ENCODE measurements at regions not wholly inside any gene's neighbourhood (a gene's known extent, or its start where the extent isn't known, plus 50 kb on each side); places are given as distances from the start of the nearest gene placed in this dataset.

- DNase-seq = peak; percentile 37
Observed at GRCh38 chr10:10605551-10606081, 412.1 kb upstream of the CELF2 start.

- DNase-seq = no peak
Observed at GRCh38 chr10:10609379-10609955, 408.2 kb upstream of the CELF2 start.

- DNase-seq = no peak
Observed at GRCh38 chr10:10610171-10610570, 407.5 kb upstream of the CELF2 start.

GRCh38 chr10:10612151-10612550 lies 405.5 kb upstream of the CELF2 start:
- no peak for DNase-seq

- DNase-seq = no peak
Observed at GRCh38 chr10:10613656-10614244, 403.9 kb upstream of the CELF2 start.

GRCh38 chr10:10617686-10618085 lies 400.0 kb upstream of the CELF2 start:
- no peak for DNase-seq

- no peak for DNase-seq
Observed at GRCh38 chr10:10618139-10618538, 399.5 kb upstream of the CELF2 start.

- no peak for DNase-seq
Observed at GRCh38 chr10:10623958-10624566, 393.6 kb upstream of the CELF2 start.

- no peak for DNase-seq
Observed at GRCh38 chr10:10624567-10624962, 393.1 kb upstream of the CELF2 start.

- no peak for DNase-seq
Observed at GRCh38 chr10:10625491-10625890, 392.2 kb upstream of the CELF2 start.

GRCh38 chr10:10626734-10627133 lies 390.9 kb upstream of the CELF2 start:
- no peak for DNase-seq

- no peak for DNase-seq
Observed at GRCh38 chr10:10627414-10627813, 390.3 kb upstream of the CELF2 start.

- DNase-seq = no peak
Observed at GRCh38 chr10:10629512-10629911, 388.2 kb upstream of the CELF2 start.

- DNase-seq = no peak
Observed at GRCh38 chr10:10630281-10630680, 387.4 kb upstream of the CELF2 start.

GRCh38 chr10:10630782-10631181 lies 386.9 kb upstream of the CELF2 start:
- DNase-seq = no peak

GRCh38 chr10:10642189-10642588 lies 375.5 kb upstream of the CELF2 start:
- no peak for DNase-seq

- DNase-seq = no peak
Observed at GRCh38 chr10:10642751-10643150, 374.9 kb upstream of the CELF2 start.

- no peak for DNase-seq
Observed at GRCh38 chr10:10644008-10644646, 373.5 kb upstream of the CELF2 start.

- DNase-seq = peak; percentile 26
Observed at GRCh38 chr10:10644676-10645385, 372.8 kb upstream of the CELF2 start.

- DNase-seq = no peak
Observed at GRCh38 chr10:10647331-10647730, 370.3 kb upstream of the CELF2 start.

- DNase-seq = no peak
Observed at GRCh38 chr10:10657139-10657760, 360.4 kb upstream of the CELF2 start.

- DNase-seq = no peak
Observed at GRCh38 chr10:10658172-10658785, 359.4 kb upstream of the CELF2 start.
